ENCODE measurements at regions not wholly inside any gene's neighbourhood (a gene's known extent, or its start where the extent isn't known, plus 50 kb on each side); places are given as distances from the start of the nearest gene placed in this dataset.

GRCh38 chr11:79544361-79544760 is 103.5 kb upstream of the TENM4 start:
- TF ChIP-seq, protein P1, sequence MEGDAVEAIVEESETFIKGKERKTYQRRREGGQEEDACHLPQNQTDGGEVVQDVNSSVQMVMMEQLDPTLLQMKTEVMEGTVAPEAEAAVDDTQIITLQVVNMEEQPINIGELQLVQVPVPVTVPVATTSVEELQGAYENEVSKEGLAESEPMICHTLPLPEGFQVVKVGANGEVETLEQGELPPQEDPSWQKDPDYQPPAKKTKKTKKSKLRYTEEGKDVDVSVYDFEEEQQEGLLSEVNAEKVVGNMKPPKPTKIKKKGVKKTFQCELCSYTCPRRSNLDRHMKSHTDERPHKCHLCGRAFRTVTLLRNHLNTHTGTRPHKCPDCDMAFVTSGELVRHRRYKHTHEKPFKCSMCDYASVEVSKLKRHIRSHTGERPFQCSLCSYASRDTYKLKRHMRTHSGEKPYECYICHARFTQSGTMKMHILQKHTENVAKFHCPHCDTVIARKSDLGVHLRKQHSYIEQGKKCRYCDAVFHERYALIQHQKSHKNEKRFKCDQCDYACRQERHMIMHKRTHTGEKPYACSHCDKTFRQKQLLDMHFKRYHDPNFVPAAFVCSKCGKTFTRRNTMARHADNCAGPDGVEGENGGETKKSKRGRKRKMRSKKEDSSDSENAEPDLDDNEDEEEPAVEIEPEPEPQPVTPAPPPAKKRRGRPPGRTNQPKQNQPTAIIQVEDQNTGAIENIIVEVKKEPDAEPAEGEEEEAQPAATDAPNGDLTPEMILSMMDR (IDR thresholded peaks at IDR 0.05; ENCODE audit: poor library complexity): no peak
- TF ChIP-seq EZH2 (IDR thresholded peaks at IDR 0.05; ENCODE audit: borderline replicate concordance): no peak
